Stimulated activated CD4-positive, alpha-beta T cell treated with anti-CD3 and anti-CD28 coated beads, Interleukin-4, amount 100 ng/mL, for 48 hours (primary cell): ENCODE measurements at regions not wholly inside any gene's neighbourhood (a gene's known extent, or its start where the extent isn't known, plus 50 kb on each side); places are given as distances from the start of the nearest gene placed in this dataset.

Experiments
- DNase-seq, 2 donors: peaks; one replicate each; pipeline ENCODE4 v3.0.0-alpha.2; 2020; ENCODE audit warnings: low read depth in 2 of 2

- DNase-seq = no peak
These were observed 50.8 kb upstream of the ACTRT2 start for GRCh38 chr1:2970311-2971071.

GRCh38 chr1:2971101-2971501 lies 50.2 kb upstream of the ACTRT2 start:
- no peak for DNase-seq
